NCI-H345 (cell line): ENCODE measurements at regions not wholly inside any gene's neighbourhood (a gene's known extent, or its start where the extent isn't known, plus 50 kb on each side); places are given as distances from the start of the nearest gene placed in this dataset.

ENCODE experiments used
- DNase-seq: peaks from one replicate; lab custom pipeline; 2025; lab: John Stamatoyannopoulos, UW

DNA sequence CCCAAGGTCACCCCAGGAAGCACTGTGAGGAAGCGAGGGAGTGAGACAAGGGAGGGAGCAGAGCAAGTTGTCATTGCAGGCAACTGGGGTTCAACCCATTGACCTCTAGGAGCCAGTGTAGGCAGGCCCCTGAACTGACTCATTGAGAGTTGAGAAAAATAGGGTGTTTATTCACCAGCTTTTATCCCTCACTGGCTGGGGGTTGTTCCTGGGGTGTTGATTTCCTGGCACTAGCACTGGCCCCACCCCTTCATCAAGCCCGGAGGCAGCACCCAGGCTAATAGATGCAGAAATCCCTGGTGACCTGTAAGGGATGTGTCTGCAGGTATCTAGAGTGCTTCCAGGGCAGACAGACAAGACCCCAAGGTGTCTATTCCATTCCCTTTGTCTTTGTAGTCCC, 183.9 kb downstream of the ARRDC4 start:
- no peak for DNase-seq

DNA sequence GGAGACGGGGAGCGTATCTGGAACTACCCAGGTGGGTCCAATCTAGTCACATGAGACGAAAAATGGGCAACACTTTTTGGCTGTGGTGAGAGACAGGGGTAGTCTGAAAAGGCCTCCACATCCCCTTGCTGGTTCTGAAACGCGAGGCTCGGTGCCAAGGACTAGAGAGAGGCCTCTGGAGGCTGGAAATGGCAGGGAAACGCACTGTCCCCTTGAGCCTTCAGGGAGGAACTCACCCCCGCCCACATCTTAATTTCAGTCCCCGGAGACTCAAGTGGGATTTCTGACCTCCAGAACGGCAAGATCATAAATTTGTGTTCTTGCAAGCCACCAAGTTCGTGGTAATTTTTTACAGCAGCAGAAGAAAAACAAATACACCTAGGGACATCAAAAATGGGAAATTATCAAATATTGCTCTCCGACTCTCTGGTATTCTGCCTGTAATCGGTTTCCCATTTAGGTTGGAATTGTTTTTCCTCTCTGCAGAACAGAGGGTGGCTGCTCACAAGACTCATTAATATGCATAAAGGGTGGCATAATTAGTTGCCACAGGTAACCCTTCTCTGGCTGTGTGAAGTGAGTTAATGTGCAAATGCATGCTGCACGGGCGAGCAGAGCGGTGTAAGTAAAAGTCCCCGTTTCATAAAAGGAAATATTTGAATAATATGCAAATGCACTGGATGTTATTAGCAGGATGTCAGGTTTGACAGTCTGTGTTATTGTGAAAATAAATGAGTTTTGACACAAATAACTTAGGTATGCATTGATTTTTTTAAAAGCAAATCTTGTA, 185.7 kb downstream of the ARRDC4 start:
- no peak for DNase-seq

DNA sequence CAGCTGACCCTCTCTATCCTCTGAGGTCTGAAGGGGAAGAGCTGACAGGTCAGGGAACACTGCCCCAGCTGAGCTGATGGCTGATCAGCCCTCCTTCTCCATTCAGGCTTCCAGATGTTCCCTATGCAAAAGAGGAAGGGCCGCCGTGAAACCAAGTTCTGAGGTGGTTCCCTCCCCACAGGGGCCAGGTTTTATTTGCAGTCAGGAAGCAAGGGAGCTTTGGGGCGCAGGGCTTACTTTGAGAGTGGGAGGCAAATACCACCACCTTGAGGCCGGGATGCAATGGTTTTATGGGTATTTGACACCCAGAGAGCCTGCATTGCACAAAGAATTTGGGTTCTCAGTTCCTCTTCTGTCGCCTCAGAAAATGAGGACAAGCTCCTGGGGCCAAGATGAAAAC, 186.9 kb downstream of the ARRDC4 start:
- no peak for DNase-seq

DNA sequence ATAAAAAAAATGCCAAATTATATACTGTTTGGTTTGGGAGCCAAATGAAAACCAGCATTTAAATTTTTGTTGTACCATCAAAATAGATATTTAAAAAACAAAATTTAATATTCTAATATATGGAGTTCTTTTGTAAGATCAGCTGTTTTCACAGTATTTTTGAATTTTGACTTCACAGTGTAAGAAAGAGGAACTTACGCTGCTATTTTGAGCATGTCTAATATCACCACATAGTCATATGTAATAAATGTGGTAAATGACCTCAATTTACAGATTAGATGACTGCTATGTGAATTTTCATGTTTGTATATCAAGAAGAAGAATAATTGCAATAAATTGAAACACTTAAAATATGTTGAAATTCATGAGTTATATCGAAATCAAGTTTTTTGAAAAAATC, 189.6 kb downstream of the ARRDC4 start:
- no peak for DNase-seq

DNA sequence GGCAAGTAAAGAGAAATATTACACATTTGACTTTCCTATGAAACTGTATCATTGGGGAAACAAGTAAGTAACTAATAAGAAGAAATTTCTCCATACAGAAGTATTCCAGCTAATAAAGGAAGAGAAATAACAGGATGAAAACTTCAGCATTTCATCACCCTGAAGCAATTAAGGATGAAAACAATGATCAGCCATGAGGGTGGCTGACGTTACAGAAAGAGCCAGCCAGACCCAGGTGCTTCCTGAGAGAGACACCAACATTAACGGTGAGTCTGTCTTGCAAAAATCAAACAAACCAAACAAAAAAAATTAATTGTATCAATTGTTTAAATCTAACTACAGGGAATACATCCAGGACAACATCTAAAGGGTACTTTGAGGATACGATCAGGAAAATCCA, 190.0 kb downstream of the ARRDC4 start:
- DNase-seq = no peak

DNA sequence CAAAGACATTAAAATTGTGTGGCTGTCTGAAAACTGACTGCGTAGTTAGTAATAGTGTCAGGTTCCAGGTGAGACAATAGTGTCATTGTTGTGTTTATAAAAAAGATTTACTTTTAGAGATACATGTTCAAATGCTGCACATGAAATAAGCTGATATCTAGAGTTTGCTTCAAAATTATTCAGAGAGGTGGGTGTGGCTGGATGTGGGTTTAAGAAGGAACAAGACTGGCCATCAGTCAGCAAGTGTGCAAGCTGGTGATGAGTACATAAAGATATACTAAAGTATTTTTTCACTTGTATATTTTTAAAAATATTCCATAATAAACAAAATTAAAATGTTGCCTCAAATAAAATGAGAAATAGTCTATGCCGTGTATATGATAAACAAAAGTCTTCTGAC, 190.6 kb downstream of the ARRDC4 start:
- no peak for DNase-seq

DNA sequence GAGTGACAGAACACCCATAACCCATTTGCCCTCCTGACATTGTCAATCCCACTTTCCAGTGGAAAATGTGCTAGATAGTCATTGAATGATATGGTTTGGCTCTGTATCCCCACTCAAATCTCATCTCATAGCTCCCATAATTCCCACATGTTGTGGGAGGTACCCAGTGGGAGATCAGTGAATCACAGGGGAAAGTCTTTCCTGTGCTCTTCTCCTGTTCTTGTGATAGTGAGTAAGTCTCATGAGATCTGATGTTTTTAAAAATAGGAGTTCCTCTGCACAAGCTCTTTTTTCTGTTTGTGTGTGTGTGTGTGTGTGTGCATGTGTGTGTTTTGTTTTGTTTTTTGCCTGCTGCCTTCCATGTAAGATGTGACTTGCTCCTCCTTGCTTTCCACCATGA, 191.7 kb downstream of the ARRDC4 start:
- no peak for DNase-seq

DNA sequence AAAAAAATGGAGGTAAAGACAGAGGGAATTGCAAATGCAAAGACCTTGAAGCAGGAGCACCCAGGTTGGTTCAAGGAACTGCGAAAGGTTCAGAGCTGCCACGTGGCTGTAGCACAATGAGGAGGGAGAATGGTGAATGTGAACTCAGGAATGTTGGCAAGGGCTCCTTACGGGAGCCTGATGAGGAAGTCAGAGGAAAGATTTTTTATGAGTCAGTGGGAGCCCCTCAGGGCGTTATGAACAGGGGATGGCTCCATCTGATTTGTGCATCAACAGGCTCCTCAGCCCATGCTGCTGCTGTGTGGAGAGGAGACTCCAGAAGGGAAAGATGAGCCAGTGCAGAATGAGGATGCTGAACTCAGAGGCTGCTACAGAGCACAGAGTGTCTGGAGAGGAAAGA, 194.4 kb downstream of the ARRDC4 start:
- no peak for DNase-seq

DNA sequence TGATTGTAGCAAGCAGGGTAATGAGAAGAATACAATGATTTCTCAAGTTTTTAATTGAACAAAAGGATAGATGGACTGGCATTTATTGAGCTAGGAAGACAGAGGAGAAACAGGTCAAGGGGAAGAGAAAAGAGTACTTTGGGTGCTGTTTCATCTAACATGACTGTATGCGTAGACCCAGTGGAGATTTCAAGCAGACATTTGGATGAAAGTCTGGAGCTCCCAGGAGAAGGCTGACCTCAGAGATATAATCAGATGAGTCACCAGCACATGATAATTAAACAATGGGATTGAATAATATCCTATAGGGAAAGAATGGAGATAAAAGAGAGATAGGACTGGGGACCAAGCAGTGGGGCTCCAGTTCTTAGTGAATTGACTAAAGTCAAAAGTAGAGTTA, 194.9 kb downstream of the ARRDC4 start:
- no peak for DNase-seq

DNA sequence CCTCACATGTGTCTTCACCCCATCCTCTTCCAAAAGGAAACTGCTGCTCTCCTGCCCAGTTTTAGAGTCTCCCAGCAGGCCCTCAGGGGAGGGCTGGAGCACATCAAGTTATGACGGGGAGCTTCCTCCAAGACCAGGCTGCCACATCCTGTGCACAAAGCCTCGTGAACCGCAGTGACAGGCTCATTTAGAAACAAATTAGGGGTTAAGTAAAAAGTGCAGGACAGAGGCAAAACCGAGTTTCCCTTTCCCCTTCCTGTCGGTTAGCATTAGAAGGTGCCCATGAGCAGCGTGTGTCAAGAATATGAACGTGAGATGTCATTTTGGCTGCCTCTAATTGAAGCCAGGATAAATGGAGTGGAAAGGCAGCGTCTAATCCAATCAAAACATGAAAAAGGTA, 199.7 kb downstream of the ARRDC4 start:
- no peak for DNase-seq

DNA sequence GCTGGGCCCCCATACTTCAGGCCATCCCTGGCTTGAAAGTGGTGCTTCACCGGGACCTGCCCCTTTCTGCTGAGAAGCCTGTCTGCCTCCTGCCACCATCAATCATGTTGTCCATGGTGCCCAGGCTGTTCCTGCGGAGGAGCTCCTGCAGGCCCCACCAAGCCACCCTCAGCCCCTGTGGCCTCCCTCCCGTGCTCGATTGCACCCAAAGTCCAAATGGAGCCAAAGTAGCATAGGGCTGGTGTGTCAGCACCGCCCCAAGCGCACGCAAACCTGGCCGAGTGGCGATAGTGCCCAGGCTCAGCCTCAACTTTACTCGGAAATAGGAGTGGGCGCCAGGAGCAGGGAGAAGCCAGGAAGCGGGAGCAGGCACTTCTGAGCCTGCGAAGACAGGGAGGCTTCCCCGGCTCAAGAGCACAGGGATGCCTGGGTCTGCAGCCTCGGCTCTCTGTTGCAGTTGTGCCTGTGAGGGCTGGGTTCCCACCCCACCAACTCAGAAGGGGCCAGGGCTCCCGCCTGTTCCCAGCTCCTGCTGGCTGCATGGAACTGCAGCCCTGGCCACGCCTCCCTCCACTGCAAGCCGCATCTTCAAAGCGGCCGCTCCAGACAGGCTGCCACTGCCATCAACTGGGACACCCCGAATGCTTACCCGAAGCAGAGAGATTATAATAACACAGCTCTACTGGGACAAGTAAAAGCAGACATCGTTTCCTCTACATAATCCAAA, 203.0 kb downstream of the ARRDC4 start:
- no peak for DNase-seq

DNA sequence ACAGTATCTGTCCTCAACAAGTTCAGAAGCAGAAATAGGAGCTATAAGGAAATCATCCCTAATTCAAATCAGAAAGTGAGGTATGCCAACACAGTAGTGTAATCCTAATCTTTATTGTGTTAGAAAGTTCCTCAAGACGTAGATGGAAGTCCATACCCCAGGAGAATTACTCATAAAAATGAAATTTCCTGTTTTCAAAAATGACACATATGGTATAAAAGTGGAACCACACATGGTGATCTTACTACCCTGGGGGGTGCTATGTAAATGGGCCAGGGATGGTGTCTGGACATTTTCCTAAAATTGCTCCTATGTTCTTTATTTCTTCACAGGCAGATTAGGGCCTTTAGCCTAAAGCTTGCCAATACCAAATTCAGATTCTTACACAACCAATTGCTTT, 204.1 kb downstream of the ARRDC4 start:
- no peak for DNase-seq

DNA sequence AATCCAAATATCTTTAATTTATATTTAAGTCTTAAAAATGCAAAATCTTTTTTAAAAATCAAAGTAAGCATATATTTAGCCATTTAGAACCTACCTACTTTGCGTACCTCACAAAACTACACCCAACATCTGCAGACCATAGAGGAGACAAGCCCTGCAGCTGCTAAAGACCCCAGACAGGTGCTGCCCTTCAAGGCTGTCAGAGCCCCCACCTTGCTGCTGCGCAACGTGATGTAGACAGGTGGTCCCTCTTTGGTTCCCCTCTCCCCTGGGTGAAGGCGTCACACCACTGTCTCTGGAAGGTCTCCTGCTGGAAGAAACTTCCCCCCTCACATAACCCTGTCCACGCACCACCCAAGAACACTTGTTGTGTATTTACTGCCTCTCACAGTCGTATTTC, 204.5 kb downstream of the ARRDC4 start:
- DNase-seq = no peak

DNA sequence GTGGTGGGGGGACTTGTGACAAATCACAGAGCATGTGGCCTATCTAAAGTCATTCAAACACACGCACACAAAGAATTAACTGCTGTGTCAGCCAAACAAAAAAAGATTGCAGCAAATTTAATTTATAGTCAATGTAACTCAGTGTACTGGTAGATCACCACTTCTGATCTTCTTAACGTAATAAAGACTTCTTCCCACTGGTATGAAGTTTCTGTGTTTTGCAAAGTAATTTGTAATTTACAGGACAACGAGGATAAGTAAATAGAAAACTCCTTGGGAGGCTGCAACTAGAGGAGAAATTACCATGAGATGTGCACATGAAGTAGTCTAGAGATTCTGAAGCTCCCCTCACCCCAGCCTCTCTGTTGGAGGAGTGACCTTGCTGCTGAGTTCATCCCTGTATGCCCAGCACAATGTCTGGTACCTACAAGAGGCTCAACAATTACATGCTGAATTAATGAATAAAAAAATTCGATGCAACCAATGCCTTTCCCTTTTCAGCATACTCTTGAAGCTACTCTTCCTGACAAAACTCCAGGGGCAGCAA, 207.3 kb downstream of the ARRDC4 start:
- DNase-seq = no peak

DNA sequence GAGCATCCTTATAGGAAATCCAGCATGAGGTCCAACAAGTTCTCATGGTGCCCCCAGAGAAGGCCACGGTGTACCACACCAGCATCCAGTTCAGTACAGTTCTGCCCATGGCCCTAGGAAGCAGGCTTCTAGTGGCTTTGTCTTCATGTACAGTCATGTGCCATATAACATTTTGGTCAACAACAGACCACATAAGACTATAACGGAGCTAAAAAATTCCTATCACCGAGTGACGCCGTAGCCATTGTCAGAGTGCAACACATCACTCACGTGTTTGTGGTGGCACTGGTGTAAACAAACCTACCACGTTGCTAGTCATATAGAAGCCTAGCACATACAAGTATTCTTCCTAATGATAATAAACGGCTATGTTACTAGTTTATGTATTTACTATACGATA, 209.0 kb downstream of the ARRDC4 start:
- no peak for DNase-seq

DNA sequence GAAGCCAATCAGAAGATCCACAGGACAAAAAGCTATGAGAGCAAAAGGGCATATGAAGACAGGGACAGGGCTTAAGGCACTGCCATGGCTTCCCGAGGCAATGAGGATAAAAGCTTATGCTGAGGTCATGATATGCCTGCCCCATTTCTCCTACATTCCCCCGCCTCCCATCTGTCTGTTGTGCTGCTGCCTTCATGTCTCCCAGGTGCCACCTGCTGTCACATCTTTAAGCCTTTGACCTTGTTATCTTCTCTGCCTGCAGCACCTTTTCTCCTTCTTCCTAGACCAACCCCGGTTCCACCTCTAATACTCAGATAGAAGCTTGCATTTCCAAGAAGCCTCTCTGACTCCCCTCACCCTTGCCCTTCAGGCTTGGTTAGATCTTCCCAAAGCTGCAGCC, 213.8 kb downstream of the ARRDC4 start:
- DNase-seq = no peak

DNA sequence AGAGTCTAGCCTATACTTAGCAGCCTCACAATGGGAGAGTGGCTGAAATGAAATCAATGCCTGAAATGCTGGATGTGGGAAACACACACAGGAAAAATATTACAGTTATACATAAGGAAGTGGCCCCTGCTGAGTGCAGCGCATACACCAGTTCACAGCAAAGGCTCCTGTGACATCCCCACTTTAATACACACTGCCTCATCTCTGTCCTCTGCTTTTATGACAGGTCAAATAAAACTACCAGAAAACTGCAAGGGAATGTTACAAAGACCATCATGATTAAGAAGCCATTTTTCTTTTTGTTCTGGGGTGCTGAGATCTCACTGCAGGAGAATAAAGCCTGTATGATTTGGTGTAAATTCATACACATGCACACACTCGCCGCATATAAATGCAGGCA, 214.3 kb downstream of the ARRDC4 start:
- no peak for DNase-seq

DNA sequence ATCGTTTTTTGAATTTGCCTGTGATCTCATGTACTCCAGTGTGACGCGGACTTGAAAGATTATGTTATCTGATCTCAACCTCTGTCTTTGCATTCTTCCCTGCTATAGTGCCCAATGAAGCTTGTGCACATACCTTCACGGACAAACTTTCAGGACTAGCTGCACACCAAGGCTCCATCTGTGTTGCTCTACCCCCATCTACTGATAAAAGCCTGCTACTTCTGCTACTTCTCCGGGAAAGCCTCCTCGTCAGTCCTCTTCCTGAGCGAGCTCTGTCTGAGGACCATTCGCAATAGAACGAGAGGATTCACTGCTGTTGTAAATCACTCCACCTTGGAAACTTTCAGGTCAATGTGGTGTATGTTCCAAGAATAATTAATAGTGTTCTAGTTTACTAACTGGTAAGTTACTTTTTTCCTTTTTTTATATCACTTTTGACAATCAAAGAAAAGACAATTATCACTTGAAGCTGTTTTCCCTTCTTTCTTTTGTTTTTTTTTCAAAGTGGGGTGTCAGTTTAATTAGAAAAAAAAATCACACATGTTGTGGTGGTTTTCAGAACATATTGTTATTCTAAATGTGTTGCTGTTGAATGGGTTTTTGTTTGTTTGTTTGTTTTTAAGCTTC, 217.6 kb downstream of the ARRDC4 start:
- peak; percentile 47 for DNase-seq

DNA sequence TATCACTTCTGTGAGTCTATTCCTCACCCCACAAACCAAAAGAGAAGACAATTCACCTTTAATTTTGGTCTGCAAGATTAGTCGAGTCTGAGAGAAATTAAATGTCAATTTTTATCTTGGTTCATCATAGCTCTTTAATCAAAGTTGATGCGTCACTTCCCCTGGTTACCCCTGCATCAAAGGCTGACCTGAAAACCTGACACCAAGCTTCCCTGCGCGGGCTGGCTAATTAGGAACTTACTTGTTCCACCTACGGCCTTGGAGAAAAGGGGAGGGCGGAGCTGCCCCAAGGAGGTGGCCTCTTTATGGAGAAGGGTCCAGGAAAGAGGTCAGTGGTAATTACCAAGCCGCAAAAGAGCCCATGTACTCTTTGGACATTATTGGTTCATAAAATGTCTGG, 218.4 kb downstream of the ARRDC4 start:
- DNase-seq = no peak

DNA sequence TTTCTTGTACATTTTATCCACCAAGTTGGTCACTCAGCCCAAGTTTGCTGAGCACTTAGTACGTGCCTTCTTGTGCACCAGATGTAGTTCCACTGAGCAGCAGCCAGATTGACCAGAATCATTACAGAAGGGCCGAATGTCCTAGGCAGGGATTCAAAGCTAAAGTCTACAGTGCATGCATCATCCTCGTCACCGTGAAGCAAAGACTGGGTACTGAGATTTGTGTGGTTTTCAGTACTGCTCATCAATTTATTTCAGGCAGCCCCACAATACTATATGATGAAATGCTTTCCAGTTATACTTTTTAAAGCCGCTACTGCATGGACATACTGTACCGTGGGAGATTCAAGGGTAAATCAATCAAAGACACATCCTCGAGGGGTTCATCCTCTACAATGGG, 227.0 kb downstream of the ARRDC4 start:
- no peak for DNase-seq

DNA sequence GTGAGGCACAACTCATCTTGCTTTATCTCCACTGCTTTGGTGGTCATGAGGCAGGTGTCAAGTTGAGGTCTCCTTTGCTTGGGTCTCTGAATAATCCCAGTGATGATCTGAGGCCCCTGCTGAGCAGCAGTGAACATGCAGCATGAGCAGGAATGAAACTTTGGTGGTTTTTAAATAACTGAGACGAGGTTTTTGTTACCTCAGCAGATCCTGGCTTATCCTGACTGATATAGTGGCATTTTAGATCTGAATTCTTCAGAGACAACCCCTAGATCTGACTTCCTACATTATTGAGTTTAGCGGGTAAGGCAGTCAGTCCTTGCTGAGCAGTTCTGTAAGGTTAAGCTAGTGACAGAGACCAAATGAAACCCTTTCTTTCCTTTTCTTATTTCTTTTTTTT, 230.4 kb downstream of the ARRDC4 start:
- DNase-seq = no peak

DNA sequence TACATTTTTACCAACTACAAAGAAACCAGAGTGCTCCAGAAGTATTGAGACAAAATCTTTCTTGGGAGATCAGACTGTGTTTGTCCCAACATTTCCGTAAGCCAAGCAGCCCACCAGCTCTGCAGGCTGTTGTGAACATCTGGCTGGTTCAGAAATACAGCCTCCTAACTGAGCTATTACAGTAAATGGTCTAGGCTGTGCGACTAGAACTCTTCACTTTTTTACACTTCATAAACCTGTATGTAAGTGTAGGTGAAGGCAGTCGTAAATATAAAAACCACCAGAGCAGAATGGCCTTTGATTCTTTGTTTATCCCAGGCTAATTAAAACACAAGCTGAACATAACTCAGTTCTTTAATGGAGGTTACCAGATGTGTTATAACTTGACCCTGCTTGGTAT, 235.3 kb downstream of the ARRDC4 start:
- DNase-seq = no peak

DNA sequence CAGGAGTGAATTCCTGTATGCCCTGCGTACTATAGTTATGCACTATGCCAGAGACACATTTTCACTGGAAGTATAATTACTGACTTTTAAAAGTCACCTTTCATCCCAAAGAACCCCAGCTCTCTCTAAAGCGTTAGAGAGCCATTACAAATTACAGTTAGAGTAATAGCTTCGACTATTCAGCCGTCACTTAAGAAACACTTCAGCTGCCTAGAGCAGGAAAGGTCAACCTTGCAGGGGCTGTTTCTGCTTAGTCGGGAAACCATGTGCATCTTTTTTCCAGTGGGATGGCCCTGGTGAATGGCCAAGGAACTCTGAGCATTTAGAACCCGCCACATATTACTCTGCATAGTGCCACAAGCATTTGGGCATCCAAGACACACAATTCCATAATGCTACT, 235.9 kb downstream of the ARRDC4 start:
- no peak for DNase-seq
